AG09309 (cell line): ENCODE measurements at regions not wholly inside any gene's neighbourhood (a gene's known extent, or its start where the extent isn't known, plus 50 kb on each side); places are given as distances from the start of the nearest gene placed in this dataset.

ENCODE experiments used
- DNase-seq: peaks from one replicate; pipeline ENCODE4 v3.0.0-alpha.2; 2010; ENCODE audit warnings: low read depth
- H3K4me3 ChIP-seq: 2 replicates; pipeline ENCODE4 v1.5.1; 2011; ENCODE audit warnings: mild to moderate bottlenecking, low read depth, low read length, moderate library complexity; ENCODE audit not compliant: control insufficient read depth
- CTCF ChIP-seq: IDR thresholded peaks from 2 replicates; pipeline ENCODE4 v1.5.1; 2011; ENCODE audit warnings: mild to moderate bottlenecking, low read depth, low read length, inconsistent platforms; ENCODE audit not compliant: insufficient read depth, control insufficient read depth; ENCODE audit errors: missing control alignments

GRCh38 chr4:31204874-31205273, 484.7 kb downstream of the PCDH7 start:
- DNase-seq: no peak
- no peak overlapping the region for H3K4me3 ChIP-seq
- no peak for TF ChIP-seq CTCF

GRCh38 chr4:31220921-31221320, 500.8 kb downstream of the PCDH7 start:
- no peak overlapping the region for H3K4me3 ChIP-seq
- no peak for DNase-seq
- no peak for TF ChIP-seq CTCF

- no peak overlapping the region for H3K4me3 ChIP-seq
- no peak for TF ChIP-seq CTCF
- no peak for DNase-seq
Measured at GRCh38 chr4:31228068-31228467, 507.9 kb downstream of the PCDH7 start.

GRCh38 chr4:31230594-31230993, 510.4 kb downstream of the PCDH7 start:
- TF ChIP-seq CTCF: no peak
- no peak overlapping the region for H3K4me3 ChIP-seq
- no peak for DNase-seq

- no peak for DNase-seq
- TF ChIP-seq CTCF: no peak
- no peak overlapping the region for H3K4me3 ChIP-seq
Measured at GRCh38 chr4:31234494-31234893, 514.3 kb downstream of the PCDH7 start.

- DNase-seq: no peak
- no peak for TF ChIP-seq CTCF
- H3K4me3 ChIP-seq: no peak overlapping the region
Measured at GRCh38 chr4:31234901-31235300, 514.7 kb downstream of the PCDH7 start.

GRCh38 chr4:31236020-31236638, 516.0 kb downstream of the PCDH7 start:
- DNase-seq: no peak
- H3K4me3 ChIP-seq: no peak overlapping the region
- TF ChIP-seq CTCF: no peak
